ENCODE measurements at regions not wholly inside any gene's neighbourhood (a gene's known extent, or its start where the extent isn't known, plus 50 kb on each side); places are given as distances from the start of the nearest gene placed in this dataset.

DNA sequence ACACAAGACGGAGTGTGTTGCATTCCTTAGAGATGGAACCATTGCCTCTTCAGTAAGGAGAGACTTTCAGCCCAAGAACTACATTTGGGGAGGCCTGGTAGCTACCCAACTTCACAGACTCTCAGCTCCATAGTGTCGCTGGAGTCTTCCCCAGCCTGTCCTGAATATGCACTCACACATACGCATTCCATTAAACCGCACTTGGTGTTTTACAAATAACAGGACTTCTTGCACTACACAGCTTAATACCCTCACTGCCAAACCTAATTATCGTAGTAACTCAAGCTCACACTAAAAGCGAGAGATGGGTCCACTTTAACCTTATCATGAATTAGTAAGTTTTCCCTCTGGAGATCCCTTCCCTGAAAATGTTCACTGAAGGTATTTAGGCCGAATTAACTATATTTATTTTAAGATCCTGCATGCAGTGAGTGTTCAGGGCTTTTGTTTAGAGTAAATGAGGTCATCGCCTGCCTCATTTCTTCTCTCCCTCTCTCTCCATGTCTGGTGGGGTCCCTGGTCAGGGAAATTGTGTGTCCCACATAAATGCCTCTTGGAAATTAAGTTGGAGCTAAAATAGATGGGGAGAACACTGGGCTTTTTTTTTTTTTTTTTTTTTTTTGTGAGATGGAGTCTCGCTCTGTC lies 171.9 kb downstream of the FAM43A start:
- TF ChIP-seq, protein P1, sequence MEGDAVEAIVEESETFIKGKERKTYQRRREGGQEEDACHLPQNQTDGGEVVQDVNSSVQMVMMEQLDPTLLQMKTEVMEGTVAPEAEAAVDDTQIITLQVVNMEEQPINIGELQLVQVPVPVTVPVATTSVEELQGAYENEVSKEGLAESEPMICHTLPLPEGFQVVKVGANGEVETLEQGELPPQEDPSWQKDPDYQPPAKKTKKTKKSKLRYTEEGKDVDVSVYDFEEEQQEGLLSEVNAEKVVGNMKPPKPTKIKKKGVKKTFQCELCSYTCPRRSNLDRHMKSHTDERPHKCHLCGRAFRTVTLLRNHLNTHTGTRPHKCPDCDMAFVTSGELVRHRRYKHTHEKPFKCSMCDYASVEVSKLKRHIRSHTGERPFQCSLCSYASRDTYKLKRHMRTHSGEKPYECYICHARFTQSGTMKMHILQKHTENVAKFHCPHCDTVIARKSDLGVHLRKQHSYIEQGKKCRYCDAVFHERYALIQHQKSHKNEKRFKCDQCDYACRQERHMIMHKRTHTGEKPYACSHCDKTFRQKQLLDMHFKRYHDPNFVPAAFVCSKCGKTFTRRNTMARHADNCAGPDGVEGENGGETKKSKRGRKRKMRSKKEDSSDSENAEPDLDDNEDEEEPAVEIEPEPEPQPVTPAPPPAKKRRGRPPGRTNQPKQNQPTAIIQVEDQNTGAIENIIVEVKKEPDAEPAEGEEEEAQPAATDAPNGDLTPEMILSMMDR (conservative IDR thresholded peaks at IDR 0.05; ENCODE audit: low read length): no peak
- TF ChIP-seq EZH2phosphoT487 (IDR thresholded peaks at IDR 0.05; ENCODE audit: borderline replicate concordance): no peak
- no peaks in the 10 kb centered on the region for H3K79me2 ChIP-seq (ENCODE audit: insufficient read depth, low read length)
- no peaks in the 10 kb centered on the region for H3F3A ChIP-seq (ENCODE audit: low read depth)
- no peaks in the 10 kb centered on the region for H3K36me3 ChIP-seq (ENCODE audit: insufficient read depth, low read length)
- H3K27me3 ChIP-seq (ENCODE audit: insufficient read depth, low read length, poor library complexity, severe bottlenecking): no peaks in the 10 kb centered on the region
- H4K20me1 ChIP-seq (ENCODE audit: insufficient read depth, low read length, poor library complexity, severe bottlenecking): no peaks in the 10 kb centered on the region
- H3K9me2 ChIP-seq (replicated peaks; ENCODE audit: low read depth, low read length): no peaks in the 10 kb centered on the region
- H3K9me3 ChIP-seq (ENCODE audit: insufficient read depth, low read depth, low read length): no peaks in the 10 kb centered on the region
- no peak overlapping the region for H3K9ac ChIP-seq (ENCODE audit: low read depth, low read length, poor library complexity, severe bottlenecking)
- no peaks in the 10 kb centered on the region for H3K4me1 ChIP-seq (ENCODE audit: insufficient read depth, low read length, poor library complexity, severe bottlenecking)
- no peak overlapping the region for H3K4me3 ChIP-seq (ENCODE audit: low read length, poor library complexity, severe bottlenecking)
- no peak overlapping the region for H3K4me2 ChIP-seq (ENCODE audit: low read depth, low read length, poor library complexity, severe bottlenecking)
- no peak overlapping the region for H2AFZ ChIP-seq (ENCODE audit: low read length)

DNA sequence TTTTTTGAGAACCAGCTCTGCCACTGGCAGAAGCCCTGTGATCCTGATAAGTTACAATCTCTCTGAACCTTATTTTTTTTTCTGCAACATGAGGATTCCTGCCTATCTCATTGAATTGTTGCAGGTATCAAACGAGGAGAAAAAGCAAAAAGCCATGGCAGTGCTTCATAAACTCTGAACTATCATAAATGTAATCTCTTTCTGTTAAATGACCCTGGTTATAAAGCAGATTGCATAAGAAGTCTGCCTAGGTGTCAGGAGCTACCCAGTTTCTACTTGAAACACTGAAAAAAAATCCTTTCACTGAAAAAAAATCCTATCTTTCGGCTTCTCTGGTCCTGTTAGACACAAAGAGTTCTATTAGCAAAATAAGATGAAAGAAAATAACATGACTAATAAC lies 172.7 kb downstream of the FAM43A start:
- Histone ChIP-seq H2AFZ (ENCODE audit: low read length) (no peak overlapping the region), H3K9ac (ENCODE audit: low read depth, low read length, poor library complexity, severe bottlenecking) (no peak overlapping the region), H3K27me3 (ENCODE audit: insufficient read depth, low read length, poor library complexity, severe bottlenecking) (no peaks in the 10 kb centered on the region), H3K4me3 (ENCODE audit: low read length, poor library complexity, severe bottlenecking) (no peak overlapping the region), H3K9me2 (replicated peaks; ENCODE audit: low read depth, low read length) (no peaks in the 10 kb centered on the region), H3F3A (ENCODE audit: low read depth) (no peaks in the 10 kb centered on the region), H3K79me2 (ENCODE audit: insufficient read depth, low read length) (no peaks in the 10 kb centered on the region), H3K4me2 (ENCODE audit: low read depth, low read length, poor library complexity, severe bottlenecking) (no peak overlapping the region), H3K9me3 (ENCODE audit: insufficient read depth, low read depth, low read length) (no peaks in the 10 kb centered on the region), H3K36me3 (ENCODE audit: insufficient read depth, low read length) (no peaks in the 10 kb centered on the region), H3K4me1 (ENCODE audit: insufficient read depth, low read length, poor library complexity, severe bottlenecking) (no peaks in the 10 kb centered on the region), H4K20me1 (ENCODE audit: insufficient read depth, low read length, poor library complexity, severe bottlenecking) (no peaks in the 10 kb centered on the region)
- TF ChIP-seq EZH2phosphoT487 (IDR thresholded peaks at IDR 0.05; ENCODE audit: borderline replicate concordance): no peak

DNA sequence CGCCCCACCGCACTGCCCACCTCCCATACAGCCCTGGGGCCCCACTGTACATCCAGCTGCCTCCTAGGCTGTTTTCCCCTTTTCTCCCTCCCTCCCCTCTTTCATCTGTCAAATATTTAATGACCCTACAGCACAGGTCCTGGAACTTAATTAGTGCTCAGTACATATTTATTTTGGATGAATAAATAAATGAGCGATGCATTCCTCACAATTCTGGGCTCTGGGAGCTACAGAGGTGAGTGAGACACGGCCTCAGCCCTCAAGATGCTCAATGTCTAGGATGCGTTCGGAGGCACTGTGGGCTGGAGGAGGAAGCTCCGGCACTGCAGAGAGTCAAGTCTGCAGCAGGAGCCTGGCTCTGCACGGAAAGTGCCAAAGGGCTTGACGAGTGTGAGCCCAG lies 175.0 kb downstream of the FAM43A start:
- H3K9ac ChIP-seq (ENCODE audit: low read depth, low read length, poor library complexity, severe bottlenecking): no peak overlapping the region
- H3K9me2 ChIP-seq (replicated peaks; ENCODE audit: low read depth, low read length): no peaks in the 10 kb centered on the region
- no peaks in the 10 kb centered on the region for H3K4me1 ChIP-seq (ENCODE audit: insufficient read depth, low read length, poor library complexity, severe bottlenecking)
- TF ChIP-seq EZH2phosphoT487 (IDR thresholded peaks at IDR 0.05; ENCODE audit: borderline replicate concordance): no peak
- TF ChIP-seq, protein P1 (conservative IDR thresholded peaks at IDR 0.05; ENCODE audit: low read length): no peak
- H4K20me1 ChIP-seq (ENCODE audit: insufficient read depth, low read length, poor library complexity, severe bottlenecking): no peaks in the 10 kb centered on the region
- H3K36me3 ChIP-seq (ENCODE audit: insufficient read depth, low read length): no peaks in the 10 kb centered on the region
- H3K27me3 ChIP-seq (ENCODE audit: insufficient read depth, low read length, poor library complexity, severe bottlenecking): no peaks in the 10 kb centered on the region
- H3K9me3 ChIP-seq (ENCODE audit: insufficient read depth, low read depth, low read length): no peaks in the 10 kb centered on the region
- no peak overlapping the region for H3K4me2 ChIP-seq (ENCODE audit: low read depth, low read length, poor library complexity, severe bottlenecking)
- H3K79me2 ChIP-seq (ENCODE audit: insufficient read depth, low read length): no peaks in the 10 kb centered on the region
- no peak overlapping the region for H2AFZ ChIP-seq (ENCODE audit: low read length)
- no peaks in the 10 kb centered on the region for H3F3A ChIP-seq (ENCODE audit: low read depth)
- H3K4me3 ChIP-seq (ENCODE audit: low read length, poor library complexity, severe bottlenecking): no peak overlapping the region

DNA sequence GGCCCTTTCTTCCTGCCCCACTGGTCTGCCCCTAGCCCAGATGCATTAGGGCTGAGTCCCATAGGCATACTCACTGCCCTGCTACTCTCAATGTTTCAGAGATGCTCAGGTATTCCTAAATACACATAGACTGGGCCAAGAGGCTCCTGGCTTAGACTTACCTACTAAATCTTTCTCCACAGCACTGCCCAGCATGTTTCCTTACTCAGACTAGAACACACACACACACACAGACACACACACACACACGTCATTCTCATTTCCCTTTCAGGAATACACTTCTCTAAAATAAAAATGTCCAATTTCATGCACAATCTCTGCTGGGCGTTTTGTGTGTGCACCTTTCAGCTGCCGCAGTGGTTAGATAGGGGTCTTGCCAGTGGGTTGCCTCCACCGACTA lies 175.7 kb downstream of the FAM43A start:
- Histone ChIP-seq H3K27me3 (ENCODE audit: insufficient read depth, low read length, poor library complexity, severe bottlenecking) (no peaks in the 10 kb centered on the region), H3K4me1 (ENCODE audit: insufficient read depth, low read length, poor library complexity, severe bottlenecking) (no peaks in the 10 kb centered on the region), H4K20me1 (ENCODE audit: insufficient read depth, low read length, poor library complexity, severe bottlenecking) (no peaks in the 10 kb centered on the region), H3K4me3 (ENCODE audit: low read length, poor library complexity, severe bottlenecking) (no peak overlapping the region), H3F3A (ENCODE audit: low read depth) (no peaks in the 10 kb centered on the region), H3K4me2 (ENCODE audit: low read depth, low read length, poor library complexity, severe bottlenecking) (no peak overlapping the region), H2AFZ (ENCODE audit: low read length) (no peak overlapping the region), H3K9ac (ENCODE audit: low read depth, low read length, poor library complexity, severe bottlenecking) (no peak overlapping the region), H3K36me3 (ENCODE audit: insufficient read depth, low read length) (no peaks in the 10 kb centered on the region), H3K9me3 (ENCODE audit: insufficient read depth, low read depth, low read length) (no peaks in the 10 kb centered on the region), H3K9me2 (replicated peaks; ENCODE audit: low read depth, low read length) (no peaks in the 10 kb centered on the region), H3K79me2 (ENCODE audit: insufficient read depth, low read length) (no peaks in the 10 kb centered on the region)
- TF ChIP-seq, protein P1 (conservative IDR thresholded peaks at IDR 0.05; ENCODE audit: low read length): no peak
- no peak for TF ChIP-seq EZH2phosphoT487 (IDR thresholded peaks at IDR 0.05; ENCODE audit: borderline replicate concordance)

Data from Loucy (cell line).